Hematopoietic multipotent progenitor cell treated with erythropoietin and hydrocortisone succinate and interleukin-3 and kit ligand, for 4 days (in vitro differentiated cells): ENCODE measurements at regions not wholly inside any gene's neighbourhood (a gene's known extent, or its start where the extent isn't known, plus 50 kb on each side); places are given as distances from the start of the nearest gene placed in this dataset.

Experiments
- DNase-seq: peaks from one replicate; pipeline ENCODE4 v3.0.0-alpha.2; 2015

GRCh38 chr2:149828520-149829210 lies 241.1 kb upstream of the MMADHC start:
- no peak for DNase-seq

- no peak for DNase-seq
These were observed 240.1 kb upstream of the MMADHC start for GRCh38 chr2:149827585-149828126.

- DNase-seq = no peak
These were observed 239.0 kb upstream of the MMADHC start for GRCh38 chr2:149826471-149827125.

GRCh38 chr2:149825473-149825872 lies 237.9 kb upstream of the MMADHC start:
- no peak for DNase-seq

- DNase-seq = no peak
These were observed 236.6 kb upstream of the MMADHC start for GRCh38 chr2:149824136-149824535.

GRCh38 chr2:149819356-149819957 lies 231.9 kb upstream of the MMADHC start:
- no peak for DNase-seq

GRCh38 chr2:149816756-149817551 lies 229.4 kb upstream of the MMADHC start:
- no peak for DNase-seq

GRCh38 chr2:149815941-149816340 lies 228.4 kb upstream of the MMADHC start:
- DNase-seq = no peak

GRCh38 chr2:149814901-149815300 lies 227.3 kb upstream of the MMADHC start:
- DNase-seq = no peak

- no peak for DNase-seq
These were observed 226.5 kb upstream of the MMADHC start for GRCh38 chr2:149814049-149814448.

- no peak for DNase-seq
These were observed 221.0 kb upstream of the MMADHC start for GRCh38 chr2:149808556-149808955.

GRCh38 chr2:149806651-149807050 lies 219.1 kb upstream of the MMADHC start:
- no peak for DNase-seq

- no peak for DNase-seq
These were observed 213.3 kb upstream of the MMADHC start for GRCh38 chr2:149800624-149801542.

GRCh38 chr2:149799013-149799705 lies 211.6 kb upstream of the MMADHC start:
- peak; percentile 12 for DNase-seq

- DNase-seq = no peak
These were observed 209.5 kb upstream of the MMADHC start for GRCh38 chr2:149797030-149797429.

GRCh38 chr2:149789549-149789948 lies 202.0 kb upstream of the MMADHC start:
- DNase-seq = no peak

GRCh38 chr2:149787206-149787605 lies 199.6 kb upstream of the MMADHC start:
- no peak for DNase-seq

GRCh38 chr2:149783284-149783683 lies 195.7 kb upstream of the MMADHC start:
- DNase-seq = no peak

GRCh38 chr2:149782572-149782971 lies 195.0 kb upstream of the MMADHC start:
- no peak for DNase-seq

- DNase-seq = no peak
These were observed 193.8 kb upstream of the MMADHC start for GRCh38 chr2:149781263-149781808.

GRCh38 chr2:149773006-149773405 lies 185.4 kb upstream of the MMADHC start:
- DNase-seq = no peak
